MM.1S (cell line): ENCODE measurements at regions not wholly inside any gene's neighbourhood (a gene's known extent, or its start where the extent isn't known, plus 50 kb on each side); places are given as distances from the start of the nearest gene placed in this dataset.

Source experiments
- DNase-seq: peaks from one replicate; pipeline ENCODE4 v3.0.0-alpha.2; 2015
- H2AFZ ChIP-seq: fragments of 300-600 bp; sonication (generic); 2 replicates; pipeline ENCODE4 v1.6.0; 2016; ENCODE audit warnings: antibody characterized with exemption, low read length
- H3F3A ChIP-seq: fragments of 300-600 bp; sonication (generic); 2 replicates; pipeline ENCODE4 v1.6.1; 2016; ENCODE audit warnings: mild to moderate bottlenecking, antibody characterized with exemption, low read length, moderate library complexity, mixed read lengths; ENCODE audit not compliant: insufficient read depth
- H3K27ac ChIP-seq: fragments of 300-600 bp; sonication (generic); 2 replicates; pipeline ENCODE4 v1.5.1; 2016; ENCODE audit warnings: mild to moderate bottlenecking, low read length
- H3K27me3 ChIP-seq: fragments of 300-600 bp; sonication (generic); replicated peaks from 2 replicates; pipeline ENCODE4 v1.6.0; 2016; ENCODE audit warnings: low read length; ENCODE audit not compliant: insufficient read depth
- H3K36me3 ChIP-seq: fragments of 300-600 bp; sonication (generic); replicated peaks from 2 replicates; pipeline ENCODE4 v1.6.1; 2016; ENCODE audit warnings: mild to moderate bottlenecking, low read length, mixed read lengths; ENCODE audit not compliant: insufficient read depth
- H3K4me1 ChIP-seq: fragments of 300-600 bp; sonication (generic); 2 replicates; pipeline ENCODE4 v1.6.1; 2016; ENCODE audit warnings: low read length, mixed read lengths
- H3K4me2 ChIP-seq: fragments of 300-600 bp; sonication (generic); 2 replicates; pipeline ENCODE4 v1.6.0; 2016; ENCODE audit warnings: low read depth, low read length
- H3K4me3 ChIP-seq: fragments of 300-600 bp; sonication (generic); 2 replicates; pipeline ENCODE4 v1.5.1; 2016; ENCODE audit warnings: low read length, mixed read lengths
- H3K79me2 ChIP-seq: fragments of 300-600 bp; sonication (generic); 2 replicates; pipeline ENCODE4 v1.6.1; 2016; ENCODE audit warnings: mixed run types, low read length, mixed read lengths
- H3K9ac ChIP-seq: fragments of 300-600 bp; sonication (generic); 2 replicates; pipeline ENCODE4 v1.6.1; 2016; ENCODE audit warnings: low read length, mixed read lengths
- H3K9me2 ChIP-seq: fragments of 300-600 bp; sonication (generic); replicated peaks from 2 replicates; pipeline ENCODE4 v1.6.1; 2016; ENCODE audit warnings: mild to moderate bottlenecking, low read length, mixed read lengths; ENCODE audit not compliant: insufficient read depth
- H3K9me3 ChIP-seq: fragments of 300-600 bp; sonication (generic); replicated peaks from 2 replicates; pipeline ENCODE4 v1.6.1; 2016; ENCODE audit warnings: mild to moderate bottlenecking, low read length, mixed read lengths; ENCODE audit not compliant: insufficient read depth
- H4K20me1 ChIP-seq: fragments of 300-600 bp; sonication (generic); 2 replicates; pipeline ENCODE4 v1.6.1; 2016; ENCODE audit warnings: mild to moderate bottlenecking, low read length, moderate library complexity, mixed read lengths; ENCODE audit not compliant: insufficient read depth
- EZH2 ChIP-seq: fragments of 300-600 bp; sonication (generic); optimal IDR thresholded peaks from 2 replicates; pipeline ENCODE3; 2017; ENCODE audit warnings: low read depth, mild to moderate bottlenecking, antibody characterized with exemption, low read length, mixed read lengths
- EZH2phosphoT487 ChIP-seq: fragments of 300-600 bp; sonication (generic); IDR thresholded peaks from 2 replicates; pipeline ENCODE4 v1.6.1; 2018; ENCODE audit warnings: antibody characterized with exemption, low read length
- TF ChIP-seq, protein P1 (sequence below): fragments of 300-600 bp; sonication (generic); IDR thresholded peaks from 2 replicates; pipeline ENCODE4 v1.5.1; 2016; ENCODE audit warnings: antibody characterized with exemption, low read length, mixed read lengths

DNA sequence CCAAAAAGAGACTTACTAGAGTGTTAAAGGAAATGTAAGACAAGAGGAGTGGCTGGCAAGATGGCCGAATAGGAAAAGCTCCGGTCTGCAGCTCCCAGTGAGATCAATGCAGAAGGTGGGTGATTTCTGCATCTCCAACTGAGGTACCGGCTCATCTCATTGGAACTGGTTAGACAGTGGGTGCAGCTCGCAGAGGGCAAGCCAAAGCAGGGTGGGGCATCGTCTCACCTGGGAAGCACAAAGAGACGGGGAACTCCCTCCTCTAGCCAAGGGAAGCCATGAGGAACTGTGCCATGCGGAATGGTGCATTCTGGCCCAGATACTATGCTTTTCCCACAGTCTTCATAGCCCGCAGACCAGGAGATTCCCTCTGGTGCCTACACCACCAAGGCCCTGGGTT is 308.7 kb downstream of the AGTPBP1 start:
- Histone ChIP-seq H3K9me3 (no peaks in the 10 kb centered on the region), H4K20me1 (no peaks in the 10 kb centered on the region), H3K9me2 (no peaks in the 10 kb centered on the region), H3K9ac (no peak overlapping the region), H3K27me3 (no peaks in the 10 kb centered on the region), H3K4me2 (peak overlapping the region; percentile 77), H3K4me3 (no peak overlapping the region), H3K27ac (peak overlapping the region; percentile 93), H3F3A (peaks cover 42% of the 10 kb centered on the region), H3K36me3 (no peaks in the 10 kb centered on the region), H3K4me1 (peaks cover 53% of the 10 kb centered on the region), H3K79me2 (no peaks in the 10 kb centered on the region), H2AFZ (peak overlapping the region; percentile 59)
- no peak for DNase-seq
- TF ChIP-seq, protein P1, sequence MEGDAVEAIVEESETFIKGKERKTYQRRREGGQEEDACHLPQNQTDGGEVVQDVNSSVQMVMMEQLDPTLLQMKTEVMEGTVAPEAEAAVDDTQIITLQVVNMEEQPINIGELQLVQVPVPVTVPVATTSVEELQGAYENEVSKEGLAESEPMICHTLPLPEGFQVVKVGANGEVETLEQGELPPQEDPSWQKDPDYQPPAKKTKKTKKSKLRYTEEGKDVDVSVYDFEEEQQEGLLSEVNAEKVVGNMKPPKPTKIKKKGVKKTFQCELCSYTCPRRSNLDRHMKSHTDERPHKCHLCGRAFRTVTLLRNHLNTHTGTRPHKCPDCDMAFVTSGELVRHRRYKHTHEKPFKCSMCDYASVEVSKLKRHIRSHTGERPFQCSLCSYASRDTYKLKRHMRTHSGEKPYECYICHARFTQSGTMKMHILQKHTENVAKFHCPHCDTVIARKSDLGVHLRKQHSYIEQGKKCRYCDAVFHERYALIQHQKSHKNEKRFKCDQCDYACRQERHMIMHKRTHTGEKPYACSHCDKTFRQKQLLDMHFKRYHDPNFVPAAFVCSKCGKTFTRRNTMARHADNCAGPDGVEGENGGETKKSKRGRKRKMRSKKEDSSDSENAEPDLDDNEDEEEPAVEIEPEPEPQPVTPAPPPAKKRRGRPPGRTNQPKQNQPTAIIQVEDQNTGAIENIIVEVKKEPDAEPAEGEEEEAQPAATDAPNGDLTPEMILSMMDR = no peak
- no peak for TF ChIP-seq EZH2phosphoT487
- TF ChIP-seq EZH2 = no peak

- TF ChIP-seq EZH2 = no peak
- TF ChIP-seq EZH2phosphoT487 = no peak
- TF ChIP-seq, protein P1 = no peak
- peak; percentile 82 for DNase-seq
- H4K20me1 ChIP-seq = no peaks in the 10 kb centered on the region
- peak overlapping the region; percentile 77 for H3K4me2 ChIP-seq
- peaks cover 42% of the 10 kb centered on the region for H3F3A ChIP-seq
- peak overlapping the region; percentile 32; the same call in 1 of the 2 replicates for H3K9ac ChIP-seq
- H3K27me3 ChIP-seq = no peaks in the 10 kb centered on the region
- H2AFZ ChIP-seq = peak overlapping the region; percentile 59
- no peaks in the 10 kb centered on the region for H3K79me2 ChIP-seq
- H3K4me1 ChIP-seq = peaks cover 53% of the 10 kb centered on the region
- peak overlapping the region; percentile 93 for H3K27ac ChIP-seq
- no peaks in the 10 kb centered on the region for H3K9me3 ChIP-seq
- H3K4me3 ChIP-seq = peak overlapping the region; percentile 38
- no peaks in the 10 kb centered on the region for H3K36me3 ChIP-seq
- H3K9me2 ChIP-seq = no peaks in the 10 kb centered on the region
Measured at GRCh38 chr9:85432599-85432998, 309.2 kb downstream of the AGTPBP1 start.

DNA sequence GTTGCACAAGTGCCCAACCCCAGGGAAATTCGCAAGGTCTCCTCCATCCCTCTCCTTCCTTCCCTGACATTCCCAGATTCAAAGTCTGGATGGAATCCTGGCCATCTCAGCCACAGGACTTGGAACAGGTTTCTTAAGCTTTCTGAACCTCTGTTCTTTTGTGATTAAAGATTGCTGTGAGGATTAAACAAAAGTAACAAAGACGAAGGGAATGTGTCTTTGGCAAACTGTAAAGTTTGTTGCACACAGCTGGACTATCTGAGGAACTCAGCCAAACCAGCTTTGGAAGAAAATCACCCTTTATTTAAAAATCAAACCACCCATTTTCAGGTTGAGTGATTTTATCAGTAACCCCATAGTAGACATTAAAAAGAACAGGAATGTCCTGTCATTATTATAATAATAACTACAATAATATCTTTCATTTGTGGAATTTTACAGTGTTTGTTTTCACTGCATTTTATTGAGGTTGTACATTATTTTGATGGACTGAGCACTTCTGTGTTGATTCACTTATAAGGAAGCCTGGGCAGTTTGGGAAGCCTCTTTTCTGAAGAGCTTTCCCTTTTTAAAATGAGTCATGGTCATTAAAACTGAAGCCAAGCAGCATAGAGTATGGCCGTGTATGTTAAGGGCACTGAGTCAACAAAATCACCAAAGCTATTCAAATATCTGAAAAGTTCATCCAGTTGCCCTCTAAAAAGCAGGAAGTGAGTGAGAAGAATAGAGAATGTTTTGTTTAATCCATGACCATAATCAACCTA is 310.2 kb downstream of the AGTPBP1 start:
- peaks cover 51% of the 10 kb centered on the region for H3K4me1 ChIP-seq
- DNase-seq = no peak
- H3F3A ChIP-seq = peaks cover 40% of the 10 kb centered on the region
- H4K20me1 ChIP-seq = no peaks in the 10 kb centered on the region
- peak overlapping the region; percentile 77 for H3K4me2 ChIP-seq
- no peaks in the 10 kb centered on the region for H3K79me2 ChIP-seq
- no peaks in the 10 kb centered on the region for H3K27me3 ChIP-seq
- no peaks in the 10 kb centered on the region for H3K9me2 ChIP-seq
- no peaks in the 10 kb centered on the region for H3K9me3 ChIP-seq
- H3K9ac ChIP-seq = peak overlapping the region; percentile 32; the same call in 1 of the 2 replicates
- H3K27ac ChIP-seq = peak overlapping the region; percentile 93; the same call in 1 of the 2 replicates
- H3K4me3 ChIP-seq = peak overlapping the region; percentile 38; the same call in 1 of the 2 replicates
- H3K36me3 ChIP-seq = no peaks in the 10 kb centered on the region
- H2AFZ ChIP-seq = 0 out of 2 replicates have a peak overlapping the region, but pooled peaks have one; percentile 59
- TF ChIP-seq EZH2 (no peak), EZH2phosphoT487 (no peak)
- TF ChIP-seq, protein P1 = no peak
